GM12865 (cell line): ENCODE measurements at regions not wholly inside any gene's neighbourhood (a gene's known extent, or its start where the extent isn't known, plus 50 kb on each side); places are given as distances from the start of the nearest gene placed in this dataset.

Experiments used
- DNase-seq: peaks from one replicate; pipeline ENCODE4 v3.0.0; 2010; ENCODE audit warnings: low read depth
- H3K4me3 ChIP-seq: 2 replicates; pipeline ENCODE4 v1.5.1; 2011; ENCODE audit warnings: mild to moderate bottlenecking, low read depth, low read length, control low read depth
- TF ChIP-seq, protein P1 (sequence below): IDR thresholded peaks from 2 replicates; pipeline ENCODE4 v1.5.1; 2011; ENCODE audit warnings: low read length, control low read depth, low read depth, inconsistent platforms; ENCODE audit not compliant: insufficient read depth; ENCODE audit errors: missing control alignments

DNA sequence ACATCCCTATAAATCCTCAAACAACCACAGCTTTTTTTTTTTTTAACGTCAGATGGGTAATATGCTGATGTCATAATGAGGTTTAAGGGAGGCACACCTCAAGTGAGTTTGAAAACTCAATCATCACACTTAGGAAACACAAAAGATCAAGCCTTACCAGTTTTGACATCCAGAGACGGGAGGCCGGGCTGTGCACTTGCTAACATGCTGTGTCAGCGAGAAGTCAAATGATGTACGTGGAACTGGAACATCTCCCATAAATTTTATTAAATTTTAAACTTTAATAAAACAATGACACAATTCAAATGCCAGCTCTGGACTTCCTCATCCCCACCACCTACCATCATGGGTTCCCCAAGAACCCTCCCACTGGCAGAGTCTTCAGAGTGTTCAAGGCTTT is 117.6 kb downstream of the C5orf15 start:
- DNase-seq, result no peak
- H3K4me3 ChIP-seq, result no peak overlapping the region
- TF ChIP-seq, protein P1, sequence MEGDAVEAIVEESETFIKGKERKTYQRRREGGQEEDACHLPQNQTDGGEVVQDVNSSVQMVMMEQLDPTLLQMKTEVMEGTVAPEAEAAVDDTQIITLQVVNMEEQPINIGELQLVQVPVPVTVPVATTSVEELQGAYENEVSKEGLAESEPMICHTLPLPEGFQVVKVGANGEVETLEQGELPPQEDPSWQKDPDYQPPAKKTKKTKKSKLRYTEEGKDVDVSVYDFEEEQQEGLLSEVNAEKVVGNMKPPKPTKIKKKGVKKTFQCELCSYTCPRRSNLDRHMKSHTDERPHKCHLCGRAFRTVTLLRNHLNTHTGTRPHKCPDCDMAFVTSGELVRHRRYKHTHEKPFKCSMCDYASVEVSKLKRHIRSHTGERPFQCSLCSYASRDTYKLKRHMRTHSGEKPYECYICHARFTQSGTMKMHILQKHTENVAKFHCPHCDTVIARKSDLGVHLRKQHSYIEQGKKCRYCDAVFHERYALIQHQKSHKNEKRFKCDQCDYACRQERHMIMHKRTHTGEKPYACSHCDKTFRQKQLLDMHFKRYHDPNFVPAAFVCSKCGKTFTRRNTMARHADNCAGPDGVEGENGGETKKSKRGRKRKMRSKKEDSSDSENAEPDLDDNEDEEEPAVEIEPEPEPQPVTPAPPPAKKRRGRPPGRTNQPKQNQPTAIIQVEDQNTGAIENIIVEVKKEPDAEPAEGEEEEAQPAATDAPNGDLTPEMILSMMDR, result no peak

DNA sequence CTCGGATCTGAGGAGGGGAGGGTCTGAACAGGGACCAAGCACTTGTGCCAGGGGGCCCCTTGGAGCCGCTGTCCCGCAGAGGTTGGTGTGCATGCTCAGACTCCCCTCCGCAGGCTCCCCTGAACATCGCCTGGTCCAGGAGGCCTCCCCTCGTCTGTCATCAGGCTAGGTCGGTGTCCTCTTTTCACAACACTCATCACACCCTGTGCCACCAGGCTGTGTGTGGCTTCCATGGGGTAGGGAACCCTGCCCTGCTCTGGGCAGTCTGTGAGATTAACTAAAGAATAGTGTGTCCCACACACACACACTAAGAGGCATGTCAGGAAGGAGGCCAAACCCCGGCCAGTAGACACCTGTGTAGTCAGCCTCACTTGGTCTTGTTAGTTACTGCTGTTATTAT is 119.3 kb downstream of the C5orf15 start:
- H3K4me3 ChIP-seq, result no peak overlapping the region
- TF ChIP-seq, protein P1, result no peak
- no peak for DNase-seq

DNA sequence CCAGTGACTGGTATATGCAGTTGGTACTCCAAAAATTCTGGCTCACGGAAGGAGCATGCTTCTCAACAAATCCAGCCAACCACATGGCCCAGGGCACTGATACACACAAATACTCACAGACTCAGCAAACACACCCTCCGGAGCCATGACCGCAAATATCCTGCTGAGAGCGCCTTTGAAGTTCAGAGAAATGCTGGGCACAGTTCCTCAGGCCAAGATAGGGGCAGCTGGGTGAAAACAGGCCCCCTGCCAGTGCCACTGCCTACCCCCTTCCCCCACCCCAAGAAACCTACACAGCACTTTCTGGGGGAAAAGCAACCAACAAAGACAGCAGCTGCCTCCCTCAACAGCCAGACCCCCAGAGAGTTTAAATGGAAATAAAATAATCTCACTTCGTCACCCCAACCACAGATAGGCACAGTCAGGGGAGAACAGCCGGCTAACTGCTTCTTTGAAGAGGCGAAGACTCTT is 120.0 kb downstream of the C5orf15 start:
- no peak for DNase-seq
- H3K4me3 ChIP-seq, result no peak overlapping the region
- TF ChIP-seq, protein P1, result no peak

DNA sequence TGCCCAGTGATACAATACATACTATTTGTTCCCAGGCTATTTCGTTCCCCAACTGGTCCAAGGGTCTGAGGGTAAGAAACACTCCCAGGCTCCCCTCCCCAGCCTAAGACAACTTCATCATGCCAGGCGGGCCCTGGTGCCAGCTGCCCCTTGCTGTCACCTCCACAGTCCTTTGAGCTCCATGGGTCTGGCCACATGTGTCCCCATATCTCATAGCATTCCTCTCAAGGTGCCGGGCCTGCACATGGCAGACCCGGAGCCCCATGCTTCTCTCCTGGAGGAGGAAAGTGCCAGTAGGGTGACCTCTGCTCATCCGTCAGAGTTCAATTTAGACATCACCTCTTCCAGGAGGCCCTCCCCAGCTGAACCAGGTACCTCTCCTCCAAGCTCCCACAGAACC is 120.5 kb downstream of the C5orf15 start:
- TF ChIP-seq, protein P1, result no peak
- no peak overlapping the region for H3K4me3 ChIP-seq
- no peak for DNase-seq

DNA sequence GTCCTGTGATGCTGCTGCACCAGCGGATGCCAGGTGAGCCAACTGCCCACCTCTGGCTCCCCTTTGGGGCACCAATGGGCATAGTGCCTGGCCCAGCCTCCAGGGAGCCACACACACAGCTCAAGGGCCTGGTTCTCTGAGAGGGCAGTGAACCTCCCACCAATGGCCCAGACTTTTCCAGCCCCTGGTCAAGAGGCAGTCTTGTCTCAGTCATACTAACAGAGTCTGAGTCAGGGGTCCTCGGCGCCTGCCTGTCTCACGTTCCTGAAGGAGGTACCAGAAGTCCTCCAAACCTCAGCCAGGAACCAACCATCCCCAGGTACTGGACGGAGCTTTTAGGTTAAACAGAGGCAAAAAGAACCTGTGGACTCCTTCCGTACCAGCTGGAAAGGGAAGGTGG is 121.1 kb downstream of the C5orf15 start:
- no peak for DNase-seq
- H3K4me3 ChIP-seq, result no peak overlapping the region
- TF ChIP-seq, protein P1, result no peak

DNA sequence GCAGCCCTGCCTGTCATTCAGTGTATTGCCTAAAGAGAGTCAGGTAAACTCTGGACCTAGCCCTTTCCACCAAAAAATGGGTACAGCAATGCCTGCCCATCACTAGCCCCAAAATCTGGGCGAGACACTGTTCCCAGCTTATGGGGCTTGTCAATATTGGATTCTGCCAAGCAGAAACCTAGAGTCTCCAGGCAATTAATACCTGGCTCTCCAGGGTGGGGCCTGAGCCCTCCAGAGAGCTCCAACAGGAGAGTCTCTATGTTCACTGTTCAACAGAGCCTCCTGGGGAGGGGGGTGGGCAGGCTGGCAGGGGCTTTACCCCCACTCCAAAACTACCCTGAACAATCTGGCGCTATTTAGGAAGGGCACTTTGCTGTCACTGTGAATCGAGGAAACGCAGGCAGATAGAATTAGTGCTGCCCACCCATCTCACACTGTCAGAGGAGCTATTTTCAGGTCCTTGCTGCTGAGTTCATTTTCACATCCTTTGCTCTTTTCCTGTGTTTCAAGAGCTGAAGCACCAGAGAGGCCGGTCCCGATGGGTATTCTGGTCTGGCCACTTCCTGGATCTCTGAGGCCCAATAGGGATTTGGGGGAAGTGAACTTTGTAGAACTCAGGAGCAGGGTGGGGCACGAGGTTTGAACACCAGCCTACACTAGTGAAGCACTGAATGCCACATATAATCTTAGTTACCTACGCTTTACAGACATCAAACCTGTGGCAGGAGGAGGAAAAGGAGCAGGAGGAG is 121.8 kb downstream of the C5orf15 start:
- TF ChIP-seq, protein P1, result no peak
- no peak overlapping the region for H3K4me3 ChIP-seq
- DNase-seq, result peak; percentile 63

DNA sequence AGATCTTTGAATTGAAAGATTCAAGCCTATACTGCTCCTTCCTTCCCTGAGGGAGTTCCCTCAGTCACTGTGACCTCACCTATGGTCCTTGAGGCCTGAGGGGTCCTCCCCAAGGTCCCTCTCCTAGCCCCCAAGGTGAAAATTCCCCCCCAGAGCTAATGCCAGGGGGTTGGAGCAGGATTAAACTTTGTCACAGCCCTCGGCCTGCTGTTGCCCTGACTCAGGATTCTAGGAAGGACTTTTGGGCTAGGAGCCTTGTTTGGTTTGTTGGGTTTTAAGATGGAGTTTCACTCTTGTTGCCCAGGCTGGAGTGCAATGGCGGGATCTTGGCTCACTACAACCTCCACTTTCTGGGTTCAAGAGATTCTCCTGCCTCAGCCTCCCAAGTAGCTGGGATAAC is 123.2 kb downstream of the C5orf15 start:
- H3K4me3 ChIP-seq, result no peak overlapping the region
- no peak for DNase-seq
- TF ChIP-seq, protein P1, result no peak
